HG03135 (cell line): ENCODE measurements at regions not wholly inside any gene's neighbourhood (a gene's known extent, or its start where the extent isn't known, plus 50 kb on each side); places are given as distances from the start of the nearest gene placed in this dataset.

ENCODE experiments used
- ATAC-seq: cut with Tn5 transposase; IDR thresholded peaks from one replicate; pipeline ENCODE4 v1.9.1; 2021; ENCODE audit warnings: mild to moderate bottlenecking, moderate library complexity; ENCODE audit not compliant: unreplicated experiment

- ATAC-seq: no peak
These were observed 1456.8 kb upstream of the AGA start for GRCh38 chr4:178899084-178899483.

- ATAC-seq: no peak
These were observed 1475.5 kb upstream of the AGA start for GRCh38 chr4:178917756-178918155.

GRCh38 chr4:178937130-178937529, 1494.9 kb upstream of the AGA start:
- no peak for ATAC-seq

- ATAC-seq: no peak
These were observed 1499.7 kb upstream of the AGA start for GRCh38 chr4:178941975-178942374.

- no peak for ATAC-seq
These were observed 1511.3 kb upstream of the AGA start for GRCh38 chr4:178953447-178954120.

GRCh38 chr4:178955614-178956013, 1513.4 kb upstream of the AGA start:
- ATAC-seq: no peak

GRCh38 chr4:178958725-178959440, 1516.6 kb upstream of the AGA start:
- ATAC-seq: no peak

GRCh38 chr4:178963446-178964045, 1521.3 kb upstream of the AGA start:
- no peak for ATAC-seq

GRCh38 chr4:178966644-178967043, 1524.4 kb upstream of the AGA start:
- no peak for ATAC-seq

- ATAC-seq: no peak
These were observed 1528.3 kb upstream of the AGA start for GRCh38 chr4:178970433-178971140.

GRCh38 chr4:178976861-178977260, 1534.6 kb upstream of the AGA start:
- no peak for ATAC-seq

GRCh38 chr4:178993306-178993705, 1551.1 kb upstream of the AGA start:
- ATAC-seq: no peak

- ATAC-seq: no peak
These were observed 1559.7 kb upstream of the AGA start for GRCh38 chr4:179001918-179002317.

GRCh38 chr4:179007755-179008154, 1565.5 kb upstream of the AGA start:
- no peak for ATAC-seq

GRCh38 chr4:179017581-179017980, 1575.3 kb upstream of the AGA start:
- ATAC-seq: no peak

- no peak for ATAC-seq
These were observed 1585.3 kb upstream of the AGA start for GRCh38 chr4:179027569-179027968.

- ATAC-seq: no peak
These were observed 1586.1 kb upstream of the AGA start for GRCh38 chr4:179028321-179028720.

GRCh38 chr4:179029683-179030082, 1587.4 kb upstream of the AGA start:
- no peak for ATAC-seq

- ATAC-seq: no peak
These were observed 1598.0 kb upstream of the AGA start for GRCh38 chr4:179040259-179040658.

GRCh38 chr4:179048839-179049453, 1606.7 kb upstream of the AGA start:
- no peak for ATAC-seq

- no peak for ATAC-seq
These were observed 1609.0 kb upstream of the AGA start for GRCh38 chr4:179051206-179051605.
